ENCODE measurements at regions not wholly inside any gene's neighbourhood (a gene's known extent, or its start where the extent isn't known, plus 50 kb on each side); places are given as distances from the start of the nearest gene placed in this dataset.

DNA sequence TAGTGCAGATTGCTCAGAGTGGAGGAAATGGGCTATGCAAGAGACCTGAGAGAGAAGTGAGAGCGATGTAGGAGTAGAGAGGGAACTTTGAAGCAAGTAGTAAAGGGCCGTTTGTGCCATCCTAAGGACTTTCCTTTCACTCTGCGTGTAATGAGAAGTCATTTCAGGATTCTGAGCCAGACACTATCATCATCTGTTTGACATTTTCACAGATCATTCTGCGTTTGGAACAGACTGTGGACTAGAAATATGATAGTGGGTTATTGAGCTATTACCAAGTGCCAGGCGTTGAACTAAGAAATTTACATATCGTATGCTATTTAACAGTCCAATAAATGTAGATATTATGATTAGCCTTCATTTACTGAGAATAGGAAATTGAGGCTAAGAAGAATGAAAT, 150.0 kb upstream of the ROBO2 start:
- TF ChIP-seq FOXM1 (IDR thresholded peaks at IDR 0.05; ENCODE audit: low read depth) (no peak), CTCF (IDR thresholded peaks at IDR 0.05) (no peak), MAX (IDR thresholded peaks at IDR 0.05; ENCODE audit: low read depth) (no peak)
